ENCODE measurements at regions not wholly inside any gene's neighbourhood (a gene's known extent, or its start where the extent isn't known, plus 50 kb on each side); places are given as distances from the start of the nearest gene placed in this dataset.

DNA sequence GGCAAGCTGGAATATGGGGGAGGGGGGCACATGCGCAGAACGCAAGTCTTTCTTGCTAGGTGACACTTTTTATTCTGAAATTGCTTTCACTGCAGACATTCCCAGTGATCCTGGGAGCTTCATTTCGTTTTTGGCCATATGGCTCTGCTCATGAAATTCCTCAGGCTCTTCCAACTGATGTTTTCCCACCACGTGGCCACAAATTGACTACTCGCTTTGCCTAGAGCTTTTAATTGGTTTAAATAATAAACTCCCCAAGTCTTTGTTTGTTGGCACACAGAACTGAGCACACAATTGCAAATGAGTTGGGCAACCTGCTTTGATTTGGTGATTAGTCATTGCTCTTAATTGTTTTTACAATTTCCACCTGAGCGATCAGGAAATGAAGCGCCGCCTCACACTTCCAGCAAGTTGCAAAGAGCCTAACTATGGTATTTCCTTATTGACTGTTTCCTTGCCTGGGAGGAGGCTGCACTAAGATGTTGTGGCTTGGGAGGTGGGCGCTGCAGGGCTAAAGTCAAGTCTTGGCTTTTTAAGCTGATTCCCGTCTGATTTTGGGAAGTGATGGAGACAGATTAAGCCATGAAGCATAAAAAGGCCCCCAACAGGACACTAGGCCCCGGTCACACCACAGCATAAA, 282.5 kb downstream of the ZIC3 start:
- TF ChIP-seq POLR2A (IDR thresholded peaks at IDR 0.05; ENCODE audit: low read length) = no peak
- no peak for TF ChIP-seq GATA1 (IDR thresholded peaks at IDR 0.05; ENCODE audit: low read depth, low read length)

Data from erythroblast (primary cell).